ENCODE measurements at regions not wholly inside any gene's neighbourhood (a gene's known extent, or its start where the extent isn't known, plus 50 kb on each side); places are given as distances from the start of the nearest gene placed in this dataset.

DNA sequence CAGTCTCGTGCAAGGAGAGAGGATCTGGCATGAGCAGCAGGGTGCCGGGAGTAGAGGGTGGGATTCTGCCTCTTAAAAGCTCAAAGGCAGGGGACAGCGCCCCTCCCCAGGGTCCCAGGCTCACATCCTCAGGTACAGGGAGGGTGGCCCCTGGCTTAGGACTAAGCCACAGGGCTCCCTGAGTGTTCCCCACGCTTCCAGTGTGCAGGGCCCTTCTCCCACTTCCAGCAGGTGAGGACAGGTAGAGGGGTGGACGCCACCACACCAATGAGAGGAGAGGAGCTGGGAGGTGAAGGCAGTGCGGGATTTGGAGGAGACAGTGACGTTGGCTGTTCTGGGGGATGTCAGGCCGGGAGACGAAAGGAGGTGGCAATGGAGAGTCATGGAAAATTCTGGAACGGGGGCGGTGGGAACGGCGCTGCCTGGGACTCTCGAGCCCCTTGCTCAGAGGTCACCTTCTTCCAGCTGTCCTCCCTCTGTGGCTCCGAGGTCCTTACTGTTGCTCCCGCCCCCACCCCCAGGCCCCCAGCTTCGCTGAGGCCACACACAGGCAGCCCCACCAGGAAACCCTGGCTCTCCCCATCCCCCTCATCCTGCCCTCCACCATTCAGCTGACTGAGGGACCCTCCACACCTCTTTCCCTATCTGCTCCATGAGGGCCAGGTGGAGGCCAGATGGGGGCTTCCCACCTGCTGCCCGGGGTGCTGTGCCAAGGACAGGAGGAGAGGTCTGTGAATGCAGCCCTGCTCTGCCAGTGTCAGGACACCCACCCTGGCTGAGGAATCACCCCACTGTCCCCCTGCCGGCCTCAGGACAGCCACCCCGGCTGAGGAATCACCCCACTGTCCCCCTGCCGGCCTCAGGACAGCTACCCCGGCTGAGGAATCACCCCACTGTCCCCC is 57.7 kb upstream of the ACSF3 start:
- no peak for TF ChIP-seq CTCF (IDR thresholded peaks at IDR 0.05; ENCODE audit: low read depth, low read length)
- H3K4me3 ChIP-seq (ENCODE audit: low read depth, low read length): no peak overlapping the region
- in situ Hi-C loops (cut with HindIII; ENCODE audit: low sequenced_read_pairs): no loop called here
- DNase-seq (ENCODE audit: low read depth, low spot score): no peak

DNA sequence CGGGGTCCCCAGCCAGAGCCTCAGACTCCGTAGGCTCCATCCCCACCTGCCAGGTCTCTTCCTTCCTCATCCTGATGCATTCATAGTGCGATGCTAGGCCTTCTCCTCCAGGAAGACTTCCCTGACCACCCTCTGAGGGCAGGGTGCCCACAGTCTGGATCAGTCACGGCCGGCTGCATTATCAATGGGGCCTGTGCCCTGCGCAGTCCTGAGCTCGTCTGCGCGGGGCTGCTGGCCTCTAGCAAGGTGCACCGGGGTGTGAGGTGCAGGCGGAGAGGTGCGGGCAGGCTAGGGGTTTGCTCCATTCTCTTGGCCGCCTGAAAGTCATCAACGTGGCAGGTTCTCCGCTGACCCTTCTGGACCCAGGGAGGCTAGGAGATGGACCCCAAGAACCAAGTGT is 56.9 kb upstream of the ACSF3 start:
- no peak overlapping the region for H3K4me3 ChIP-seq (ENCODE audit: low read depth, low read length)
- TF ChIP-seq CTCF (IDR thresholded peaks at IDR 0.05; ENCODE audit: low read depth, low read length): no peak
- no peak for DNase-seq (ENCODE audit: low read depth, low spot score)
- in situ Hi-C loops (cut with HindIII; ENCODE audit: low sequenced_read_pairs): no loop called here

GRCh38 chr16:89037261-89038152 is 56.1 kb upstream of the ACSF3 start:
- in situ Hi-C loops (cut with HindIII; ENCODE audit: low sequenced_read_pairs): no loop called here
- TF ChIP-seq CTCF (IDR thresholded peaks at IDR 0.05; ENCODE audit: low read depth, low read length): no peak
- no peak overlapping the region for H3K4me3 ChIP-seq (ENCODE audit: low read depth, low read length)
- peak; percentile 17 for DNase-seq (ENCODE audit: low read depth, low spot score)

- in situ Hi-C loops (cut with HindIII; ENCODE audit: low sequenced_read_pairs): no loop called here
- DNase-seq (ENCODE audit: low read depth, low spot score): no peak
- H3K4me3 ChIP-seq (ENCODE audit: low read depth, low read length): no peak overlapping the region
- no peak for TF ChIP-seq CTCF (IDR thresholded peaks at IDR 0.05; ENCODE audit: low read depth, low read length)
These were observed 55.4 kb upstream of the ACSF3 start for GRCh38 chr16:89038221-89038721.

- no peak for TF ChIP-seq CTCF (IDR thresholded peaks at IDR 0.05; ENCODE audit: low read depth, low read length)
- no peak for DNase-seq (ENCODE audit: low read depth, low spot score)
- in situ Hi-C loops (cut with HindIII; ENCODE audit: low sequenced_read_pairs): no loop called here
- no peak overlapping the region for H3K4me3 ChIP-seq (ENCODE audit: low read depth, low read length)
These were observed 54.6 kb upstream of the ACSF3 start for GRCh38 chr16:89038811-89039735.

All from astrocyte of the spinal cord (primary cell).